ENCODE measurements at regions not wholly inside any gene's neighbourhood (a gene's known extent, or its start where the extent isn't known, plus 50 kb on each side); places are given as distances from the start of the nearest gene placed in this dataset.

- TF ChIP-seq, protein P1, sequence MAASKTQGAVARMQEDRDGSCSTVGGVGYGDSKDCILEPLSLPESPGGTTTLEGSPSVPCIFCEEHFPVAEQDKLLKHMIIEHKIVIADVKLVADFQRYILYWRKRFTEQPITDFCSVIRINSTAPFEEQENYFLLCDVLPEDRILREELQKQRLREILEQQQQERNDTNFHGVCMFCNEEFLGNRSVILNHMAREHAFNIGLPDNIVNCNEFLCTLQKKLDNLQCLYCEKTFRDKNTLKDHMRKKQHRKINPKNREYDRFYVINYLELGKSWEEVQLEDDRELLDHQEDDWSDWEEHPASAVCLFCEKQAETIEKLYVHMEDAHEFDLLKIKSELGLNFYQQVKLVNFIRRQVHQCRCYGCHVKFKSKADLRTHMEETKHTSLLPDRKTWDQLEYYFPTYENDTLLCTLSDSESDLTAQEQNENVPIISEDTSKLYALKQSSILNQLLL (CRISPR knock-in tag; IDR thresholded peaks at IDR 0.05; ENCODE audit: borderline replicate concordance): no peak
- TF ChIP-seq TAL1 (IDR thresholded peaks at IDR 0.05) (no peak), EP400 (IDR thresholded peaks at IDR 0.05) (no peak)
Observed at GRCh38 chr1:238248356-238248755, 357.6 kb upstream of the ZP4 start (continued).

GRCh38 chr1:238242181-238242580, 351.5 kb upstream of the ZP4 start:
- BruUV-seq (replicated peaks): no TSS peak
- Histone ChIP-seq H3K36me3 (ENCODE audit: control insufficient read depth, insufficient read depth, low read length) (no peaks in the 10 kb centered on the region), H2AFZ (ENCODE audit: low read depth, low read length) (no peak overlapping the region), H3K4me1 (replicated peaks in 1 of 2; ENCODE audit: control insufficient read depth in 2 of 2, insufficient read depth in 2 of 2, low read length in 2 of 2) (no peaks in the 10 kb centered on the region), H3K79me2 (ENCODE audit: control insufficient read depth, insufficient read depth, low read length) (no peaks in the 10 kb centered on the region), H3K4me3 (no peak overlapping the region), H3K9ac (ENCODE audit: insufficient read depth in 1 of 2, low read depth in 2 of 2, low read length in 2 of 2) (no peak overlapping the region), H4K20me1 (replicated peaks; ENCODE audit: control insufficient read depth, insufficient read depth, low read length) (no peaks in the 10 kb centered on the region), H3K9me3 (replicated peaks; ENCODE audit: control insufficient read depth, insufficient read depth, low read depth, low read length) (no peaks in the 10 kb centered on the region), H3K4me2 (ENCODE audit: insufficient read depth, low read length) (no peak overlapping the region), H3K27me3 (ENCODE audit: control insufficient read depth in 2 of 2, insufficient read depth in 2 of 2, low read length in 2 of 2) (no peaks in the 10 kb centered on the region), H3K9me1 (ENCODE audit: control insufficient read depth, insufficient read depth, low read length) (no peaks in the 10 kb centered on the region), H3K27ac (ENCODE audit: extremely low read depth, low read depth, low read length) (no peak overlapping the region)
- ChIA-PET POLR2A (no interaction called here), CTCF (ENCODE audit: low intra/inter-chr PET ratio) (no interaction called here)
- ATAC-seq: no peak
- 0% methylated on average over 1 of the region's 1 CpG for WGBS (ENCODE audit: insufficient coverage, low coverage, missing lambda C conversion rate)
- DNase-seq (ENCODE audit: extremely low read depth in 1 of 4, low spot score in 3 of 4): no peak
- intact Hi-C loops (cut with micrococcal nuclease): loop anchor here (5.0 kb wide), 1 partner anchor 540 kb away; no protein-coding TSS in a partner anchor
- no peak for FAIRE-seq
- in situ Hi-C loops (cut with MboI): no loop called here
- no peak for TF ChIP-seq KLF1 (tag; IDR thresholded peaks at IDR 0.05)
- TF ChIP-seq ZNF431 (CRISPR knock-in tag; IDR thresholded peaks at IDR 0.05): no peak
- TF ChIP-seq CHCHD3 (CRISPR knock-in tag; IDR thresholded peaks at IDR 0.05): no peak
- TF ChIP-seq ZKSCAN8 (CRISPR knock-in tag; IDR thresholded peaks at IDR 0.05): no peak
- TF ChIP-seq U2AF2 (optimal IDR thresholded peaks at IDR 0.05; ENCODE audit: low read depth, low read length): no peak
- TF ChIP-seq, protein P2, sequence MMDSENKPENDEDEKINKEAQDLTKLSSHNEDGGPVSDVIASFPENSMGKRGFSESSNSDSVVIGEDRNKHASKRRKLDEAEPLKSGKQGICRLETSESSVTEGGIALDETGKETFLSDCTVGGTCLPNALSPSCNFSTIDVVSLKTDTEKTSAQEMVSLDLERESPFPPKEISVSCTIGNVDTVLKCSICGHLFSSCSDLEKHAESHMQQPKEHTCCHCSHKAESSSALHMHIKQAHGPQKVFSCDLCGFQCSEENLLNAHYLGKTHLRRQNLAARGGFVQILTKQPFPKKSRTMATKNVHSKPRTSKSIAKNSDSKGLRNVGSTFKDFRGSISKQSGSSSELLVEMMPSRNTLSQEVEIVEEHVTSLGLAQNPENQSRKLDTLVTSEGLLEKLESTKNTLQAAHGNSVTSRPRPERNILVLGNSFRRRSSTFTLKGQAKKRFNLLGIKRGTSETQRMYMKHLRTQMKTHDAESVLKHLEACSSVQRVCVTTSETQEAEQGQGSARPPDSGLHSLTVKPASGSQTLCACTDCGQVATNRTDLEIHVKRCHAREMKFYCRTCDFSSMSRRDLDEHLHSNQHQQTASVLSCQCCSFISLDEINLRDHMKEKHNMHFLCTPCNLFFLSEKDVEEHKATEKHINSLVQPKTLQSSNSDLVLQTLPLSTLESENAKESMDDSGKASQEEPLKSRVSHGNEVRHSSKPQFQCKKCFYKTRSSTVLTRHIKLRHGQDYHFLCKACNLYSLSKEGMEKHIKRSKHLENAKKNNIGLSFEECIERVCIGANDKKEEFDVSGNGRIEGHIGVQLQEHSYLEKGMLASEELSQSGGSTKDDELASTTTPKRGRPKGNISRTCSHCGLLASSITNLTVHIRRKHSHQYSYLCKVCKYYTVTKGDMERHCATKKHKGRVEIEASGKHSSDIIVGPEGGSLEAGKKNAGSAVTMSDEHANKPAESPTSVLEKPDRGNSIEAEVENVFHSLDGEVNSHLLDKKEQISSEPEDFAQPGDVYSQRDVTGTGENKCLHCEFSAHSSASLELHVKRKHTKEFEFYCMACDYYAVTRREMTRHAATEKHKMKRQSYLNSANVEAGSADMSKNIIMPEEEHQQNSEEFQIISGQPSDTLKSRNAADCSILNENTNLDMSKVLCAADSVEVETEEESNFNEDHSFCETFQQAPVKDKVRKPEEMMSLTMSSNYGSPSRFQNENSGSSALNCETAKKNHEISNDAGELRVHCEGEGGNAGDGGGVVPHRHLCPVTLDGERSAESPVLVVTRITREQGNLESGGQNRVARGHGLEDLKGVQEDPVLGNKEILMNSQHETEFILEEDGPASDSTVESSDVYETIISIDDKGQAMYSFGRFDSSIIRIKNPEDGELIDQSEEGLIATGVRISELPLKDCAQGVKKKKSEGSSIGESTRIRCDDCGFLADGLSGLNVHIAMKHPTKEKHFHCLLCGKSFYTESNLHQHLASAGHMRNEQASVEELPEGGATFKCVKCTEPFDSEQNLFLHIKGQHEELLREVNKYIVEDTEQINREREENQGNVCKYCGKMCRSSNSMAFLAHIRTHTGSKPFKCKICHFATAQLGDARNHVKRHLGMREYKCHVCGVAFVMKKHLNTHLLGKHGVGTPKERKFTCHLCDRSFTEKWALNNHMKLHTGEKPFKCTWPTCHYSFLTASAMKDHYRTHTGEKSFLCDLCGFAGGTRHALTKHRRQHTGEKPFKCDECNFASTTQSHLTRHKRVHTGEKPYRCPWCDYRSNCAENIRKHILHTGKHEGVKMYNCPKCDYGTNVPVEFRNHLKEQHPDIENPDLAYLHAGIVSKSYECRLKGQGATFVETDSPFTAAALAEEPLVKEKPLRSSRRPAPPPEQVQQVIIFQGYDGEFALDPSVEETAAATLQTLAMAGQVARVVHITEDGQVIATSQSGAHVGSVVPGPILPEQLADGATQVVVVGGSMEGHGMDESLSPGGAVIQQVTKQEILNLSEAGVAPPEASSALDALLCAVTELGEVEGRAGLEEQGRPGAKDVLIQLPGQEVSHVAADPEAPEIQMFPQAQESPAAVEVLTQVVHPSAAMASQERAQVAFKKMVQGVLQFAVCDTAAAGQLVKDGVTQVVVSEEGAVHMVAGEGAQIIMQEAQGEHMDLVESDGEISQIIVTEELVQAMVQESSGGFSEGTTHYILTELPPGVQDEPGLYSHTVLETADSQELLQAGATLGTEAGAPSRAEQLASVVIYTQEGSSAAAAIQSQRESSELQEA (IDR thresholded peaks at IDR 0.05; ENCODE audit: low read depth): no peak
- TF ChIP-seq TRIM25 (IDR thresholded peaks at IDR 0.05; ENCODE audit: borderline replicate concordance): no peak
- no peak for TF ChIP-seq RBBP5 (IDR thresholded peaks at IDR 0.05; ENCODE audit: borderline replicate concordance, insufficient read depth, low read length, poor library complexity, severe bottlenecking)

Measured in K562 (cell line).